ENCODE measurements at regions not wholly inside any gene's neighbourhood (a gene's known extent, or its start where the extent isn't known, plus 50 kb on each side); places are given as distances from the start of the nearest gene placed in this dataset.

DNA sequence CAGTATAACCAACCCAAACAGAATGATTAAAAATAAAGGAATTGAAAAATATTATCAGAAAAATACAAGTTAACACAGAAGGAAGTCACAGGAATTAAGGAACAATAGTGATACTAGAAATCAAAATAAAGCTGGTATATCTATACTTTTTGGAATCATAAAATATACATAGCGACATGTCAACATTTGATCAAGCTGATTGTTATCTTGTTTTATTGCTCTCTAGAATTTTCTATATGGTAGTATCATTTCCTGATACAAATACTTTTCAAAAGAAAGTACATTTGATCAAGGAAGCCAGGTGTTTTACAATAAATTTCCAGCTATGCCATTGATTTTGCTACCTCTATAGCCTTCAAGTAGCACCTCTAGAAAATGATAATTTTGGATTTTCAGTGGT, 489.5 kb upstream of the PKN2 start:
- intact Hi-C loops (cut with DNase I): no loop called here
- Histone ChIP-seq H3K36me3 (no peaks in the 10 kb centered on the region), H3K4me1 (peaks cover 0 to 7% (median 0%) of the 10 kb centered on the region in 3 donors), H3K4me3 (no peak overlapping the region), H3K9me3 (no peaks in the 10 kb centered on the region), H3K27ac (no peak overlapping the region), H3K27me3 (no peaks in the 10 kb centered on the region)
- no peak for DNase-seq
- no peak for TF ChIP-seq POLR2A (IDR thresholded peaks at IDR 0.05)
- TF ChIP-seq, protein P1, sequence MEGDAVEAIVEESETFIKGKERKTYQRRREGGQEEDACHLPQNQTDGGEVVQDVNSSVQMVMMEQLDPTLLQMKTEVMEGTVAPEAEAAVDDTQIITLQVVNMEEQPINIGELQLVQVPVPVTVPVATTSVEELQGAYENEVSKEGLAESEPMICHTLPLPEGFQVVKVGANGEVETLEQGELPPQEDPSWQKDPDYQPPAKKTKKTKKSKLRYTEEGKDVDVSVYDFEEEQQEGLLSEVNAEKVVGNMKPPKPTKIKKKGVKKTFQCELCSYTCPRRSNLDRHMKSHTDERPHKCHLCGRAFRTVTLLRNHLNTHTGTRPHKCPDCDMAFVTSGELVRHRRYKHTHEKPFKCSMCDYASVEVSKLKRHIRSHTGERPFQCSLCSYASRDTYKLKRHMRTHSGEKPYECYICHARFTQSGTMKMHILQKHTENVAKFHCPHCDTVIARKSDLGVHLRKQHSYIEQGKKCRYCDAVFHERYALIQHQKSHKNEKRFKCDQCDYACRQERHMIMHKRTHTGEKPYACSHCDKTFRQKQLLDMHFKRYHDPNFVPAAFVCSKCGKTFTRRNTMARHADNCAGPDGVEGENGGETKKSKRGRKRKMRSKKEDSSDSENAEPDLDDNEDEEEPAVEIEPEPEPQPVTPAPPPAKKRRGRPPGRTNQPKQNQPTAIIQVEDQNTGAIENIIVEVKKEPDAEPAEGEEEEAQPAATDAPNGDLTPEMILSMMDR (IDR thresholded peaks at IDR 0.05): no peak
- 85 to 88% methylated on average over 1 of the region's 1 CpG for WGBS, 2 donors

DNA sequence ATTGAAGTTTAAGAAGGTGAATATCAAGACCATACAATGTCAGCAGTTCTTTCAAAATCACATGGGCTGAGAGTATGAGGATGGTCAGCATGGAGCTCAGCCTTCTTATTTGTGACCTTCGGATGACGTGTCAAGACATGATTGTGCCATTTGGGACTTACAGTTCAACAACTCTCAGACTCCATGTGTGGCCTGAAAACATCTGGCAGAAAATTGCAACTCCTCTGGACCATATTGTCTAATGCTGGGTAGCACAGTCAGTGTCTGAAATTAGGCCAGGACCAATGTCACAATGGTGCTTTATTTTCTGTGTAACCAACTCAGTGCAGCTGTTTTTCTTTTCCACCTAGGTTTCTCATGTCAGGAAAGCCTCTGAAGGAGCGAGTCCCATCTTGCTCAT, 483.5 kb upstream of the PKN2 start:
- H3K4me3 ChIP-seq: no peak overlapping the region
- DNase-seq: no peak
- 84 to 87% methylated on average over 3 of the region's 3 CpGs for WGBS, 2 donors
- no peaks in the 10 kb centered on the region for H3K4me1 ChIP-seq
- H3K9me3 ChIP-seq: no peaks in the 10 kb centered on the region
- TF ChIP-seq, protein P1 (IDR thresholded peaks at IDR 0.05): no peak
- no peak for TF ChIP-seq POLR2A (IDR thresholded peaks at IDR 0.05)
- no peaks in the 10 kb centered on the region for H3K36me3 ChIP-seq
- no peaks in the 10 kb centered on the region for H3K27me3 ChIP-seq
- H3K27ac ChIP-seq: no peak overlapping the region
- intact Hi-C loops (cut with DNase I): no loop called here

DNA sequence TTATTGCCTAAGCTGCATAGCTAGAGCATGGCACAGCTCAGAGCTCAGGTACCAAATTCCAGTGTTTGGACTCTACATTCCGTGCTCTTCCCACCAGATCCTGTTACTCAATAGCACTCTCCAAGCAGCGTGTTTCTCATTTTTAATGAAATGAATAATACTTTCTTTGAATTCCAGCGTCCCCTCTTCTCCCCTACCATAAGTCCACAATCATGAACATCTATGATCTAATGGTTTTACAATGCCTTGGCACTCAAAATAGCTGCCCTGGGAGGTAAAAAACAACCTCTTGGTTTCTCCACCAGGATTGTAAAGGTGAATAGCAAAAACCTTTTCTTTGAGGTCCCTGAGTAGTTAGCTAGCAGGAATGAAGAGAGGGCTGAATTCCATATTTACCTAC, 480.0 kb upstream of the PKN2 start:
- H3K27ac ChIP-seq: no peak overlapping the region
- intact Hi-C loops (cut with DNase I): no loop called here
- no peaks in the 10 kb centered on the region for H3K4me1 ChIP-seq
- no peaks in the 10 kb centered on the region for H3K9me3 ChIP-seq
- 47 to 61% methylated on average over 3 of the region's 3 CpGs for WGBS, 2 donors
- no peaks in the 10 kb centered on the region for H3K27me3 ChIP-seq
- TF ChIP-seq, protein P1 (IDR thresholded peaks at IDR 0.05): no peak
- TF ChIP-seq POLR2A (IDR thresholded peaks at IDR 0.05): no peak
- no peaks in the 10 kb centered on the region for H3K36me3 ChIP-seq
- DNase-seq: no peak
- no peak overlapping the region for H3K4me3 ChIP-seq

DNA sequence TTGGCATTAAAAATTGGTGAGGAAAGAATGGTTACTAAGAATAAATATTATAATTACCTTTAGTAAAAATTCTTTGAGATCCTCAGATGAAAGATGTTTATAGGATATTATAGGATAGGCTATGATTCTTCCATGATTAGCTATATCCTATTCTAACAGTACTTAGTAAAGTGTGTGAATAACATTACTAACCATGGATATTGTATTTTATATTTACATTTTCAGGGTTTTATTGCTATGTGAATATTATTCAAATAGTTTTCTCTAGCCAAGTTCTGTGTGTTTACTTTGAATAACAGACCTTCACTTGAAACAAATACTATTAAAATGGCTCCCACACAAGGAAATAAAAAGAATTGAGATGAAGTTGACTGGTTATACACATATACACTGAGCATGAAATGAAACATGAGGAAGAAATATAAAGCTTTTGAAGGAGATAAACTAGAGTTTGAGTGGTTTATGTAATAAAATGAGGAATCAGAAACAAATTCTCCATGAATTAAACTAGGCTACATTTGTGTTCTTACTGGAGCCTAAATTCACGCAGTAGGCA, 479.4 kb upstream of the PKN2 start:
- no peaks in the 10 kb centered on the region for H3K36me3 ChIP-seq
- 66 to 75% methylated on average over 1 of the region's 1 CpG for WGBS, 2 donors
- no peak overlapping the region for H3K4me3 ChIP-seq
- DNase-seq: no peak
- no peak for TF ChIP-seq POLR2A (IDR thresholded peaks at IDR 0.05)
- TF ChIP-seq, protein P1 (IDR thresholded peaks at IDR 0.05): no peak
- intact Hi-C loops (cut with DNase I): no loop called here
- H3K27me3 ChIP-seq: no peaks in the 10 kb centered on the region
- H3K4me1 ChIP-seq: no peaks in the 10 kb centered on the region
- no peak overlapping the region for H3K27ac ChIP-seq
- H3K9me3 ChIP-seq: no peaks in the 10 kb centered on the region

DNA sequence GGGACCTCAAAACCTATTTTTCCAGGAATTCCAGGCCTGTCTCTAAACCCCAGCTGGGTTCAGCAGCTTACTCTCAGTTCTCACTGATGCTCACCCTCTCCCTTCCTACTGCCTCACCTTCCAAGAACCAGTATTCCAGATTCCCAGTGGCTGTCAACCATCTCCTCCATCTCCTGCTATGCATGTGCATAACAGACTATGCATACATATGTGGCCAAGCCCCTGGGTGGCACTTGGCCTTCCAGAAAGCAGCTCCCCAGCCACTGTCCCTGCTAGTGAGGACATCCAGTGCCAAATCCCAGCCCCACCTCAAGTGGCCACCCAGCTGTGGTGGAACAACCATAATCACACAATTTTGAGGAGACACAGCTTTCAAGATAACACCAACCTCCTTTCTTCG, 475.7 kb upstream of the PKN2 start:
- no peak for DNase-seq
- no peaks in the 10 kb centered on the region for H3K36me3 ChIP-seq
- no peaks in the 10 kb centered on the region for H3K9me3 ChIP-seq
- H3K27ac ChIP-seq: no peak overlapping the region
- no peak overlapping the region for H3K4me3 ChIP-seq
- intact Hi-C loops (cut with DNase I): no loop called here
- TF ChIP-seq, protein P1 (IDR thresholded peaks at IDR 0.05): no peak
- TF ChIP-seq POLR2A (IDR thresholded peaks at IDR 0.05): no peak
- no peaks in the 10 kb centered on the region for H3K4me1 ChIP-seq
- WGBS, 2 donors: 80 to 86% methylated on average over 1 of the region's 1 CpG
- no peaks in the 10 kb centered on the region for H3K27me3 ChIP-seq
